Fibroblast of mammary gland (primary cell): ENCODE measurements at regions not wholly inside any gene's neighbourhood (a gene's known extent, or its start where the extent isn't known, plus 50 kb on each side); places are given as distances from the start of the nearest gene placed in this dataset.

Experiments used
- DNase-seq: peaks from one replicate; pipeline ENCODE4 v3.0.0-alpha.2; 2010; ENCODE audit warnings: low read depth
- H3K4me3 ChIP-seq: 2 replicates; pipeline ENCODE4 v1.5.1; 2011; ENCODE audit warnings: low read depth, mild to moderate bottlenecking, low read length, moderate library complexity; ENCODE audit not compliant: control insufficient read depth
- TF ChIP-seq, protein P1 (sequence below): conservative IDR thresholded peaks from 2 replicates; pipeline ENCODE4 v1.5.1; 2011; ENCODE audit warnings: low read depth, low read length, inconsistent platforms; ENCODE audit not compliant: control insufficient read depth, insufficient read depth

DNA sequence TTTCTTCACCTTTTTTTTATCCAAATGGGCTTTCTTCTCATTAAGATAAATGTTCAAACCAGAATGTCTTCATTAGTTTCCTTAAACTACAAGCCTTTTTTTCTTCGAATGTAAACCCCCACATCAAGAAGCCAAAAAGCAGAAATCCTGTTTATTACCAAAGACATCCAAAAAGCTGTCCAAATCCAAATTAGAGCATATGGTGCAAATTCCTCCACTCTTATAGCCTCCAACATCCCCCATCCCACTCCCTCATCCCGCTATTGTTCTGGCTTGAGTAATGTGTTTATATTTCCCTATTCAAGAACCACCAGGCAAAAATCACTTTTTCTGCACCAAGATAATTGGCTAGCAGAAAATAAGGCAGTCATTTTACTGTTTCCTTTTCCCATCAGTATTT, 315.1 kb upstream of the ADGRL3 start:
- TF ChIP-seq, protein P1, sequence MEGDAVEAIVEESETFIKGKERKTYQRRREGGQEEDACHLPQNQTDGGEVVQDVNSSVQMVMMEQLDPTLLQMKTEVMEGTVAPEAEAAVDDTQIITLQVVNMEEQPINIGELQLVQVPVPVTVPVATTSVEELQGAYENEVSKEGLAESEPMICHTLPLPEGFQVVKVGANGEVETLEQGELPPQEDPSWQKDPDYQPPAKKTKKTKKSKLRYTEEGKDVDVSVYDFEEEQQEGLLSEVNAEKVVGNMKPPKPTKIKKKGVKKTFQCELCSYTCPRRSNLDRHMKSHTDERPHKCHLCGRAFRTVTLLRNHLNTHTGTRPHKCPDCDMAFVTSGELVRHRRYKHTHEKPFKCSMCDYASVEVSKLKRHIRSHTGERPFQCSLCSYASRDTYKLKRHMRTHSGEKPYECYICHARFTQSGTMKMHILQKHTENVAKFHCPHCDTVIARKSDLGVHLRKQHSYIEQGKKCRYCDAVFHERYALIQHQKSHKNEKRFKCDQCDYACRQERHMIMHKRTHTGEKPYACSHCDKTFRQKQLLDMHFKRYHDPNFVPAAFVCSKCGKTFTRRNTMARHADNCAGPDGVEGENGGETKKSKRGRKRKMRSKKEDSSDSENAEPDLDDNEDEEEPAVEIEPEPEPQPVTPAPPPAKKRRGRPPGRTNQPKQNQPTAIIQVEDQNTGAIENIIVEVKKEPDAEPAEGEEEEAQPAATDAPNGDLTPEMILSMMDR, result no peak
- H3K4me3 ChIP-seq, result no peak overlapping the region
- DNase-seq, result no peak

DNA sequence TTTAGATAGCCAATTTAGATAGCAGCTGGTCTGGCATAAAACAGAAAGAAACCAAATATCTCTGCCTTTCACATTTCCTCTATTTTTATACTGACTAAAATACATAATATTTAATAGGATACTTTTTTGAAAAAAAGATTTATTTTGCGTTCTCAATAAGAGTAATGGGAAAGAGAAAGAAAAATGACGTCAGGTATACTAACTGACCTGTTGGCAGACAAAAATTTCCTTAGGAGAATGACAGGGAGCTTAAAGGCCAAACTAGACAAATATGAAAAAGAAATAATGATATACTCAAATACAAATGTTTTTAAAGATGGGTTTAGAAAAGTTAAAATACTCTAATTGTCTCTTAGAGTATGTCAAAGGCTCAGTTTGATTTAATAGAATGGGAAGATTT, 309.4 kb upstream of the ADGRL3 start:
- TF ChIP-seq, protein P1, result no peak
- DNase-seq, result no peak
- no peak overlapping the region for H3K4me3 ChIP-seq

DNA sequence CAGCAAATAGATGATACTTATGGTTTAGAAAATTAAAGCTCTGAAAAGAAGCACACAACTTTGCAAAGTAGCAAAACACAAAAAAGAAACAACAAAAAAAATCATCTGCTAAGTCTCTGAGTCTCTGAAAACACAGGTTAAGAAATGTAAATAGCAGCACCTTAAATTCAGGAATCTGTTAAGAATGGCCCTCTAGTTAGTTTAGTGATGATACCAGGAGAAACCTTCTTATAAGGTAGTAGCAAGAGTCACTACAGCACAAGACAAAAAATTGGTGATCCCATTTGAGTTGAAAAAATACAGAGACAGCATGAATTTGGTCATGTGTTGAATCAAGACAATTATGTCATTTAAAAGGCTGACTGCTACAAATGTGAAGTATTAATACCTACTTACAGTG, 308.2 kb upstream of the ADGRL3 start:
- H3K4me3 ChIP-seq, result no peak overlapping the region
- DNase-seq, result no peak
- TF ChIP-seq, protein P1, result no peak

DNA sequence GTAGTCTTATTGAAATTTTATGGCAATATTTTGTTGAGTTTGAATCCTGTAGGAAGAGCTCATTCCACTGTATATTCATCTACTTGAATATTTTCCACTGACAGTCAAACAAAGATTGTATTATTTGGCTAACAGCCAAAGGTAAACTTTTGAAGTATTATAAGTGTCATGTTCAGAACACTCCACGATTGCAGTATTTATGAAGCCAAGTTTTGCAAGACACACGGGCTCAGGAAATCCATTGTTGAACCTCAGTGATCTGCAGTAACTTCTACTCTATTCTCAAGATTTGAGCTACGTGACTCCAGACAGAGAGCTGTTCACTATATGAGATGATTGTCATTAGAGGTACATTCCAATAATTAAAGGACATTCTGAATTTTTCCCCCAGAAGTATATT, 302.7 kb upstream of the ADGRL3 start:
- TF ChIP-seq, protein P1, result no peak
- no peak overlapping the region for H3K4me3 ChIP-seq
- DNase-seq, result no peak

DNA sequence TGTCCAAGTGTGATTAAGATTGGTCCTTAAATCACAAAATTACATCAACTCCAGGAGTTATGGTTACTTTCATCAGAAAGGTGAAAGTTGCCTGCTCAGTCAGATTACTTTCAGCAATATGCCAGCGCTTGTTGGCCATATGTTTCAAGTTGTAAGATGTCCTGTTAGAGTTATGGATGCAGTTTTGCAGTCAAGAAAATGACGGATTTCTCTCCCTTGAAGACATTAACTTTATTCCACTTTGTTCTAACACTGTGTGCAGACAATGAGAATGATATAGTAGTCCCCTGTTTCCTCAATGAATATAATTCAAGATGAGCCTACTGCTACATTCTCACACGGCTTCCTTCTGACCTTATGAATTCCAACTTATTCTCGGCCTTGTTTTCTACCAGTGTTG, 295.0 kb upstream of the ADGRL3 start:
- no peak for DNase-seq
- TF ChIP-seq, protein P1, result no peak

DNA sequence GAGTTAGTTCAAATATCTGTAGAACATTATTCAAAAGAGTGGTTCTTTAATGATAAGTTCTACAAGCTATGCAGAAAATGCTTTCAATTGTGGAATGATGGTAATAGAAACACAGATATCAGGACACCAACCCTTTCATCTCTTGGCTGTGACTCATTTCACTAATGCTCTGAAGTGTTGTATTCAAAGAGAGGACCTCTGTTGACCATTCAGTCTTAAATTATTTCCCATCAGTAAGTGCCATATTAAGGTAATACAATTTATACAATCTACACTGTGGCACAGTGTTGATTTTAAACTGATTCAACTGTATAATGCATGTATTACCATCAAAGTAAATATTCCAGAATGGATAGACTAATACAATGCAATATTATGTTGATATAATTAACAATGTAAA, 289.0 kb upstream of the ADGRL3 start:
- no peak for DNase-seq
- TF ChIP-seq, protein P1, result no peak
- H3K4me3 ChIP-seq, result no peak overlapping the region

More for the DNA sequence above, 295.0 kb upstream of the ADGRL3 start:
- H3K4me3 ChIP-seq, result no peak overlapping the region

DNA sequence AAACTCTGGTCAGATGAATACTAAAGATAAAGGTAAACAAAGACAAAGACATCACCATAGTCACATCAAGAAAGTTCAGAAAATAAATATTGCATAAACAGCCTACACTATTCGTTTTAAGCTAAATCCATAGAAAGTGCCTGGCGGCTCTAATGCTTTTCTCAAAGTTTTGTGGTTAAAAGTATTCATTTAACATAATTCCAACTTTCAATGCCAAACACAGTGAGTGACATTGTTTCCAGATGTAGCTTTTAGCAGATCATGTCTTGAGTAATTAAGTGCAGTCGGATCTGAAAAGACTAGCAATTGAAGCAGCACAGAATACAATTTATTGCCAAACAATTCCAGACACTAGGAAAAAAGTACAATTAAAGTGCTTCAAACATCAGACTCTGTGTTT, 287.1 kb upstream of the ADGRL3 start:
- DNase-seq, result no peak
- H3K4me3 ChIP-seq, result no peak overlapping the region
- TF ChIP-seq, protein P1, result no peak
